NCI-H526 (cell line): ENCODE measurements at regions not wholly inside any gene's neighbourhood (a gene's known extent, or its start where the extent isn't known, plus 50 kb on each side); places are given as distances from the start of the nearest gene placed in this dataset.
A peak's percentile ranks its signal among the peaks of the same experiment; 100 is the strongest.
"Not testable (repeated sequence)": the region's sequence is repeated elsewhere in the genome, so short reads cannot be mapped to it uniquely, and the experiment has no call there.

Experiments
- DNase-seq, 2 experiments: peaks; one replicate each; lab custom pipeline; 2025; lab: John Stamatoyannopoulos, UW

DNA sequence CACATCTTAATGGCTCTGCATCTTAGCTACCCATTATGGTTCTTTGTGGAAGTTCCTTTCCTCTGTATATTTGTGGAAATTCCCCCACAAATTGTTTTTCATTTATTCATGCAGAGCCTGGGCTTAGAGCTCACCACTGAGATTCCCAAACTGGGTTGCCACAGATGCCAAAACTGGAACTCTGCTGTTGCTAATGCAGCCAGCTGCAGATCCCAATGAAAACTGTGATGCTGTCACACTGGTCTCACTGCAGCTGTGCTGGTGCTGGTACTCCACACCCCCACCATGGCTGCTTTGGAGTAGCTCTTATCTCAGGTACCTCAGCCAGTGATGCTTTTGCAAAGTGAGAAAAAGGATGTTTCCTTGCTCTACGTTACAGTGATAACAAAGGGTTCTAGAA lies 87.7 kb downstream of the DCK start:
- no peak for DNase-seq

DNA sequence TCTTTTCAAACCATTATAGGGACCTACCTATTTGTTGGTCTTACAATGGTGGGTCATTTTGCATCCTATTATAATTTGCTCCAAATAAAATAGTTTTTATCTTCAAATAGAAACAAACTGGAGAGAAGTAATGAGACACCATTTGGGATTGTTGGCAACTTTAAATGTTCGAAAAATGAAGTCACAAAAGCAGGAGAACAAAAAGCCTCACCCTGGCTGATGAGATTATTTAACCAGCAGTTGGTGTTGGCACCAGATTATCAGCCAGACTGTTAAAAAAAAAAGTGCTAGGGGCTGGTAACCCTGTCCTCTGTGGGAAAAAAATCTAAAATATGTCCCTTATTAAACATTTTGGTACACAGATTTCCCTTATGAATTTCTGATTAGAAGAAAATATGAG lies 100.3 kb downstream of the DCK start:
- no peak for DNase-seq

DNA sequence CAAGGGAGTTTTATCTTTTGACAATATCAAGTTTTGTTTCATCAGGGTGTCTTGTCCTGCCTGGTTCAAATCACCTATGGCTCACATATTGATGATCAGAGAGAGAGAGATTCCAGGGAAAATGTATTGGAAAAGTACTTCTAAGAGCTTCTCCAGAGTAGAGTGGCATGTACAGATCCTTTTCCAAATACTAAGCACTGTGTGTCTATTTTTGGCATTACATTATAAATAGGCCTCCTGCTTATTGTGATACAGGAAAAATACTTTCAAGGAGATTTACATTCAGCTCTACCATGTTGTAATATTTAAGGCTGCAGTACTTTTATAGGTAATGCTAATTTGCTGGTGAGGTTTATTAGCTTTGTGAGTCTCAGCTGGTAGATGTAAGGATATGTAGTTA lies 100.8 kb downstream of the DCK start:
- no peak for DNase-seq

DNA sequence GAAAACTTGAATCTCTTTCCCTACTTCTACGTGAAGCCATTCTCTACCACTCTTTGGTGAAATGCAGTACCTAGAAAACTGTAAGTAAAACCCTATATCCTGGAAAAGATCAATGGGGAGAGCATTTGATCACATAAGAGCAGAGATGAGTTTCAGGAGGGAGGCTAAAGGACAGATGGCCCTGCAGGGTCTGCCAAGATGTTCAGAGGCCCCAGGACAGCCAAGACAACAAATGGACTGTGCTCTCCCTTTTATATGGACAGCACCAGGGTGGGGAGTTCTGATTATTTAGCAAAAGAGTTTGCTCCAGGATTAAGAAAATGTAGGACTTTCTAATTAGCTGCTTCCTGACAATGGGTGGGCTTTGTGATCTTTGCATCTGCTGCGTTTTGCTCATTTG lies 101.7 kb downstream of the DCK start:
- no peak for DNase-seq

DNA sequence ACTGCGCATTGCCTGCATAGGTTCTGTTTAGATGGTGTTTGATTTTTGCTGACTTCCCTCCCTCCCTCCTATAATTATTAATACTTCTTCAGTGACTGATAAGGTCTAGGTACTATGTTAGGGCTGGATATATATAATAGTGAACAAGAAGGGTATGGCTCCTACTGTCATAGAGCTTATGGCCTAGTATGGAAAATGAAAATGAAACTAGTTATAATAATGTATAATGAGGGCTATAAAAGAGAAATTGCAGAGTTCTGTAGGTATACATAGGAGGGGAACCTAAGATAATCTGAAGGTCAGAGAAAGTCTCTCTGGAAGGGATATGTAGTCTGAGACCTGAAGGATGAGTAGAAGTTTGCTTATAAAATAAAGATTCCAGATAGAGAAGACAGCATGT lies 102.1 kb downstream of the DCK start:
- DNase-seq: no peak

DNA sequence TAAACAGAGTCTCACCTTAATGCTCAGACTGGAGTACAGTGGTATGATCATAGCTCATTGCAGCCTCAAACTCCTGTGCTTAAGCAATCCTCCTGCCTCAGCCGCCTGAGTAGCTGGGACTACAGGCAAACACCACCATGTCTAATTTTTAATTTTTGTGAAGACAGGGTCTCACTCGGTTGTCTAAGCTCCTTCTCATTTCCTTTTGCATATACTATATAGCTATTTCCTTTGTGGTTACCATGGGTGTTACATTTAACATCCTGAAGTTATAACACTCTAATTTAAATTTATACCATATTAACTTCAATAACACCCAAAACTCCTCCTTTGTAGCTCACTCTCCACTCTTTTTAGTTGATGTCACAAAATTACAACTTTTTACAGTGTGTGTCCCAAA lies 114.3 kb downstream of the DCK start:
- DNase-seq: no peak

DNA sequence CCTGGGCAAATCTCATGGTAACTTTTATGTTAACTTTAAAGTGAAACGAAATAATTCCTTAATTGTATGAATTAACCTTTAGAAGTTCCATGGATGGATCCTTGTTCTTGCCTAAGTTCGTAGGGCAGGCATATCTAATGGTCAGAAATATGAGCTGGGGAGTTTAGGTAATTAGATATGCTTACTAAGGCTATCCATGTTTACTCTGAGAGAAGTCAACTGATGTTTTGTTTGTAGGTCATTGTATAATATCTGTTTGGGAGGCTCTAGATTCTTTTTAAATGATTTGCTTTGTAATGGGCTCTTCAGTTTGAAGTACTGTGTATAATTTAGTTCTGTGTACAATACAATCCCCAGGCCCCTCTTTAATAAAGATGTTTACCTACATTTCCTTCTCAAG lies 117.0 kb downstream of the DCK start:
- DNase-seq: no peak

DNA sequence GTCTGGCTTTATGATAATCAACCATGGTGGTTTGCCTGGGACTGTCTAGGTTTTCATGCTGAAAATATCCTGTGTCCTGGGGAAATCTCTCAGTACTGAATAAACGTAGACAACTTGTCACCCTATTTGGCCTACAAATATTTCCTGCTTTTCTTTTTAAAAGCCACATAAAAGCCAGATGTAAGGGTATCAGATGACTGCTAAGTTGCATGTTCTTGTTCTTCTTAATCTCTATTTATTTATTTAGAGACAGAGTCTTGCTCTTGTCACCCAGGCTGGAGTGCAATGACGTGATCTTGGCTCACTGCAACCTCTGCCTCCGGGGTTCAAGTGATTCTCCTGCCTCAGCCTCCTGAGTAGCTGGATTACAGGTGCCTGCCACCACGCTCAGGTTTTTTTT lies 117.7 kb downstream of the DCK start:
- DNase-seq: not testable (repeated sequence)

DNA sequence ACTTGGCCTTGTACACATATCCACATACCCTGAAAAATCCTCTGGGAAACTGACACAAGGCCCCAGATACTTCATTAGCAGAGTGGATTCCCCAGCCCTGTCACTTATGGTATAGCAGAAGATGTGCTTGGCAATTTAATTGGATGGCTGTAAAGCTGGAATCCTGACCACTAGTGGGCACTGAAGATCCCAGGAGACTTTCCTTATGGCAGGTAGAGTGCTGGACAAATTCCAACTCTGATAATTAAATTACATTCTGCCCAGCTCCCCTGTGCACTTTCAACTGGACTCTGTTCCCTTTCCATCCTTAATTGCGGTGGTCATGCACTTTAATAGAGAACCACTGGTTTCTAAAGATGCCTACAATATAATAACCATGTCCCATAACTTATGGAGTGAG lies 119.8 kb downstream of the DCK start:
- peak in 1 of 2 experiments; percentile 7 for DNase-seq

DNA sequence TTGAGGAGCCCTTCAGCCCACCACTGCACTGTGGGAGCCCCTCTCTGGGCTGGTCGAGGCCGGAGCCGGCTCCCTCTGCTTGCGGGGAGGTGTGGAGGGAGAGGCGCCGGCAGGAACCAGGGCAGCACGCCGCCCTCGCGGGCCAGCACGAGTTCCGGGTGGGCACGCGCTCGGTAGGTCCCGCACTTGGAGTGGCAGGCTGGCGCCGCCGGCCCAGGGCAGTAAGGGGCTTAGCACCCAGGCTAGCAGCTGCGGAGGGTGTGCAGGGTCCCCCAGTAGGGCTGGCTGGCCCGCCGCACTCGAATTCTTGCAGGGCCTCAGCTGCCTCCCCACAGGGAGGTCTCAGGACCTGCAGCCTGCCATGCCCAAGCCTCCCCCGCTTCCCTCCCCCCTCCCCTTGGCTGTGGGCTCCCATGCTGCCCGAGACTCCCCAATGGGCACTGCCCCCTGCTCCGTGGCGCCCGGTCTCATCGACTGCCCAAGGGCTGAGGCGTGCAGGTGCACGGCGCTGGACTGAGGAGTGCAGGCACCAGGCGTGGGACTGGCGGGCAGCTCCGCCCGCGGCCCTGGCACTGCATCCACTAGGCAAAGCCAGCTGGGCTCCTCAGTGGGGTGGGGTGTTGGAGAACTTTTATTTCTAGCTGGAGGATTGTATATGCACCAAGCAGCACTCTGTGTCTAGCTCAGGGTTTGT lies 127.5 kb downstream of the DCK start:
- DNase-seq: no peak

DNA sequence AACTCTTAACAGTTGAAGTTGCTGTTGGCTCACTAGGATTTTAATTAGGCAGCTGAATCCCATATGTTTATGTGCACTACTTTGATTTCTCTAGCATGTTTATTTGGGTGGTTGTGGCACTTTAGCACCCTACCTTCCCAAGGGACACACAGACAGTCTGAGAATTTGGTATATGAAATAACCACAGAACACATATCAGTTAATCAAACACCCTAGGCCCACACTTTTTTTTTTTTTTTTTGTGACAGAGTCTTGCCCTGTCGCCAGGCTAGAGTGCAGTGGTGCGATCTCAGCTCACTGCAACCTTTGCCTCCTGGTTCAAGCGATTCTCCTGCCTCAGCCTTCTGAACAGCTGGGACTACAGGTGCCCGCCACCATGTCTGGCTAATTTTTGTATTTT lies 130.5 kb downstream of the DCK start:
- no peak for DNase-seq

DNA sequence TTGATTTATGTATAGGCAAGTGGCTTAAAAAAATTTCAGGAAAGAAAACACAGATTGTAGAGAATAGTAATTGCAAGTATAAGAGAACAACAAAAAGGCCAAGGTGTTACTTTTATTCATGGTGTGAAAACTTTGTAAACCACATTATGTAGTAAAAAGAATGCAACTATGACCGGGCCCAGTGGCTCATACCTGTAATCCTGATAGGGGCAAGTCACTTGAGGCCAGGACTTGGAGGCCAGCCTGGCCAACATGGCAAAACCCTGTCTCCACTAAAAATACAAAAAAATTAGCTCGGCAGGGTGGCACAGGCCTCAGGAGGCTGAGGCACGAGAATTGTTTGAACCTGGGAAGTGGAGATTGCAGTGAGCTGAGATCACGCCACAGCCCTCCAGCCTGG lies 131.7 kb downstream of the DCK start:
- DNase-seq: no peak

DNA sequence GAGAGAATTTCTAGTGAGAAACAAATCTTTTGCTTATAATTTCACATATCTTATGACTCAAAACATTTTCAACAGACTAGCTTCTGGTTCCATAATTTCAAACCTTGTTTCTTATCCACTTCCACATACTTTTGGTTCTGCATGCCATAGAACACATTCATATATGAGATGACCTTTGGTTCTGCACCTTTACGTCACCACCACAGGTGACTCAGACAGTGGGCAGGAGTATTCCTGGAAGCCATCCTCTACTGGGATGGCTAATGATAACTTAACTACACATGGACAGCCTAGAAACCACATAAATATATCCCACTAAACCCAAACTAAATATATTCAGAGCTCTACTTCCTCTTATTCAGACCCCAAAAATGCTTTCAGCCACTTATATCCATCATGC lies 133.3 kb downstream of the DCK start:
- DNase-seq: no peak

DNA sequence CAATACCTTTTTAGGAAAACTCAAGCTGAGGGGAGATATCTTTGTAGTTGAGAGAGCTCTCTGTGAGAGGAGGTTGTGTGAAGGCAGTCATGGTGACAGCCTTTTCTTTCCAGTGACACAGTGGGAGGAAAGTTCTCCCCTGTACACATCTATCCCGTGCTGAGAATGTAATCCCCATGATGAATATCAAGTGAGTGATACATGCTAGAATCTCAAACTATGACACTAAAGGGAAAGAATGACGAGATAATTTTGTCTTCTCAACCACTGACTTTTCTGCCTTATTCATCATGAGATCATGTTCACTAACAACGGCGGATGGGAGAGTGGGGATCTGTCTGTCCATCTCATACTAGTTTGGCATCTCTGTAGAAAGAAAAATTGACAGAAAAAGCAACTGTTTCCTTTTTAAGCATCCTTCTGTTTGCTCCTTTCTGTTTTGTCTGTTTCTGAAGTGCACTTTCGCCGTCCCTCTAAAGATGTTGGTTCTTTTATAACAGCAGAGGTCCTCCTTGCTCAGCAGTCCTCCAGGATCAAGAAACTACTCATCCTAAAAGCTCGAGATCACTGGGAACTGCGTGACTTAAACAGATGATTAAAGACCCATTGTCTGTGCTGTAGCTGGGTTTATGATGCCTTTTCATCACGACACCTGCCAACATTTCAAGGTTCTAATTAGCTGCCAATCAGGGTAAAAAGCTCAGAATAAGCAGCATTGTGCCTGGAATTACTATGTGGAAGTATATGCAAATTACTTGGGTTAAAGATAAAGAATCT lies 137.6 kb downstream of the DCK start:
- peak in 1 of 2 experiments; percentile 13 for DNase-seq

DNA sequence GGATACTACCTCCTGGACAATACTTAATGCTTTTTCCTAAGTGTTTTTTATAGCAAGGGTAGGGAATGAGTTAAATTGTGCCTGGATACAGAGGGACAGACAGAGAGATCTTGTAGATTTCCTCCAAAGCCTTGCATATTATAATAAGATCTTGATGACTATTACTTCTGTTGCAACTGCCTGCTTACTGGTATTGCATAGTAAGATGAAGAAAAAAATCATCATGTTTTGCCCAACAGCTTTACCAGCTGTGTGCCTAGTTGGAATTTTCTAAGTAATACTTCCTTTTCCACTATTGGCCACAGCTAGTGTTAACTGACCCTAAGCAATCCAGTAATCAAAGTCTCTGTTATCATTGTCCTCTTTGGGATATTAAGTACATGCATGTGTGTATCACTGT lies 139.0 kb downstream of the DCK start:
- no peak for DNase-seq

DNA sequence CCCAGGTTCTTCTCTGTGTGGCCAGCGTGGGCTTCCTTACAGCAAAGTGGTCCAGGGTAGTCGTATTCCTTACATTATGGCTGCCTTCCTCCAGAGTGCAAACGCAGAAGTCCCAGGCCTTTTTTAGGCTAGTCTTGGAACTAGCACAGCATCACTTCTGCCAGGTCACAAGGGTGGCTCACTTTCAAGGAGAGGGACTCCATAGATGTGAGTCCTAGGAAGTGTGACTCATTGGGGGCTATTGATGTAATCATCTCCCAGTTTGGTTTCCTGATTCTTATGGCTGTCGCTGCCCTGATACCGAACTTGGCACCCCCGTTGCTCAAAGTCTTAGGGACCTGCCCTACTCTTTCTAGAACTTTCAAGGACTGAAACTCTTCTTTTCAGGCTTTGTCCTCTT lies 140.0 kb downstream of the DCK start:
- no peak for DNase-seq

DNA sequence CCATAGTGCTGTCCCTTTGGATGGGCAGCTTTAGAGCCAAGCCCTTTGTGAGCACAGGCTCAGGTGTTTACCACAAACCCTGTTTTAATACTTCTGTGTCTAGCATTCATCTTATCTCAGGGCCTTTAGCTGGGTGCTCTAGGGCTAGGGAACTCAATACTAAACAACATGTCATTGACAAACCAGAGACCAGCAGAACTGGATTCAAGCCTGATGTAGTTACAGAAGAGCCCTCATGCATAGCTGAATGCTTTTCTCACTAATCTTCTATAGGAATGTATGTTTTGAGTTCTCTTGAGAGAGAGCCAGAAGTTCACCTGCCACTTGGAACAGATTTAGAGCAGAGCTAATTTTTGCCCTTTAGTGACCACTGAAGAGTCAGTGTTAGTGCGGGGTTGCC lies 142.6 kb downstream of the DCK start:
- DNase-seq: no peak

DNA sequence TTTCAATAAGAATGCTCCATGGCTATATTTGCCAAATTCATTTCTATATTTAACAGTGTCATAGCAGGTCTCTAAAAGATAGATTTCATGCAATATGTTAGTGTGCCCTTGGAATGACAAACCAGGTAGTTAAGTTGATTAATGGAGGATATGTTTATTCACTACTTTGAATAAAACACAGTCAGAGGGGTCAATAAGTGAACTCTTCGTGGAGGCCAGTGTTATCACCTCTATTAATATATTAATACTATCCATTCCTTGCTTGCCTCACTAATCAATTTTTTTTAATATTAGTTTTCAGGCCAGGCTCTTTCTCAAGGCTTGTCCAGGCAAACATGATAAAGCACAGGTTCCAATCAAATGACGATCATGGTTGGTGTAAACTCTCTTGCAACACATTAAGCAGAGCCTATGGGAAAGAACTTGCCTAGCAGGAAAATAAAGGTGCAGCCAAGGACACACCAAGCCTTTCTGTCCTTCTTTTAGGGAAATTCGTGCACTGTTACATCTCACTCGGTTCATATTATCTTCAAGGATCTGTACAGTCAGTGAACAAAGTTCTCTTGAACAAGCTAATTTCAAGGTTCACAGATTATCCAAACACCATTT lies 144.7 kb downstream of the DCK start:
- DNase-seq: no peak

DNA sequence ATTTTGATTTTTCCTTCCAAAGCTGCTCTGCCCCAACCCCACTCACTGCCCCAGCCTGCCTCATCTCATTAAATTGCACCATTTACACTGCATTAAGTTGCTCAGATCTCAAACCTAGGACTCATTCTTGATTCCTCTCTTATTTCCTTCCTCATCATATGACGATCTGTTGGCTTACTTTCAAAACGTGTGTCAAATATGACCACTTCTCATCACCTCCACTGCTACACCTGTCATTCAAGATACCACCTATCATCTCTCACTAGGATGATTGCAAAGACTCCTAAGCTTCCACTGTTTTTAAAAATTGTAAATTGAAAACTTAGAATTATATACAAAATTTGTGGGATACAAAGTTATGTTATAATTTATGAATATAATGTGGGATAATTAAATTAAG lies 147.1 kb downstream of the DCK start:
- no peak for DNase-seq

DNA sequence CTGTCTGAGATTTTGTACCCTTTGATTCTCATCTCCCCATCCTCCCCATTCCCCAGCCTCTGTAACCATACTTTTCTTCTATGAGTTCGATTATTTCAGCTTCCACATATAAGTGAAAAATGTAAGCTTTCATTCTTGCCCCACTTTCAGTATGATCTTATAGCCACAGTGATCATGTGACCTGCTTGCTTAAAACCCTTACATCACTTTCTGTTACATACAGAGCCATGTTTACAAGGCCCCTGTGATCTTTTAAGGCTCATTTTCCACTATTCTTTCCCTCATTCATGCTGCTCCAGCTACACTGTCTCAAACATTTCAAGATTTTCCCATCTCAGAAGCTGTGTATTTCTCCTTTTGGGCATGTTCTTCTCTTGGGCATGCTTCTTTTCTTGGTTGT lies 147.7 kb downstream of the DCK start:
- DNase-seq: no peak

DNA sequence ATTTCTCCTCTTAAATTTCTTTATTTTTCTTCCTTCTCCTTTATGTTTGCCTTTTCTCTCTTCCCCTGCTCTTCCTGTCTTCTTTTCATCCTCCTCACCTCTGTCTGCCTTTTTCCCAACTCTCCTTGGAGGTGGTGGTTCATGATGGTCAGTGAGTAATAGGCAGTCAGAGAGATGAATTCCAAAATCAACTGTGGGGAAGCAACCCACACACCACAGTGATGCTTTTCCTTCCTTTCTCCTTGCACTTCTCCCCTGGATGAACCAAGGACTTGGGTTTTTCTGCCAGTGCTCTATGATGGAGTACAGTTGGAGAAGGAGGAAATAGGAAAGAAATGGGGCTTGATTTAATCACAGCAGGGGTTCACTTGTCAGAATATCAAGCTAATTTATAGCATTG lies 153.8 kb downstream of the DCK start:
- DNase-seq: no peak

DNA sequence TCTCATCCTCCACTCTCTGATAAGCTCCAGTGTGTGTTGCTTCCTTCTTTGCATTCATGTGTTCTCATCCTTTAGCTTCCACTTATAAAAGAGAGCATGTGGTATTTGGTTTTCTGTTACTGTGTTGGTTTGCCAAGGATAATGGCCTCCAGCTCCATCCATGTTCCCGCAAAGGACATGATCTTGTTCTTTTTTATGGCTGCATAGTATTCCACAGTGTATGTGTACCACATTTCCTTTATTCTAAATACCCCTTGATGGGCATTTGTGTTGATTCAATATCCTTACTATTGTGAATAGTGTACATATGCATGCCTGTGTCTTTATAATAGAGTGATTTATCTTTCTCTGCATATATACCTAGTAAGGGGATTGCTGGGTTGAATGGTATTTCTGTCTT lies 155.1 kb downstream of the DCK start:
- DNase-seq: no peak

DNA sequence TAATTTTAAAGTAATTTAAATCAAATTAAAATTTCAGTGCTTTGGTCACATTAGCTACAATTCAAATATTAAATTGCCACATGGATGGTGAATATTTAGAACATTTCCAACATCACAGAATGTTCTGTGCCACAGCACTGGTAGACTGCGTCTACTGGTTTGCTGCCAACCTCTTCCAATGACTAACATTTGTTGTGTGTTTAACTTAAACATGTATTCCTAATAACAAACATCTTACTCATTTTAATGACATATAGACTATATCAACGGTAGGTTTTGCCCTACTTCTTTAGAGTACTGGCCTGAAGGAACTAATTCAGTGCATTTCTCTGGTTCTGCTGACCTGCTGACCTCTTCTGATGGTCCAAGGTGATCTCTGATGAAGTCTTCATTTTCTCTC lies 157.6 kb downstream of the DCK start:
- DNase-seq: no peak

DNA sequence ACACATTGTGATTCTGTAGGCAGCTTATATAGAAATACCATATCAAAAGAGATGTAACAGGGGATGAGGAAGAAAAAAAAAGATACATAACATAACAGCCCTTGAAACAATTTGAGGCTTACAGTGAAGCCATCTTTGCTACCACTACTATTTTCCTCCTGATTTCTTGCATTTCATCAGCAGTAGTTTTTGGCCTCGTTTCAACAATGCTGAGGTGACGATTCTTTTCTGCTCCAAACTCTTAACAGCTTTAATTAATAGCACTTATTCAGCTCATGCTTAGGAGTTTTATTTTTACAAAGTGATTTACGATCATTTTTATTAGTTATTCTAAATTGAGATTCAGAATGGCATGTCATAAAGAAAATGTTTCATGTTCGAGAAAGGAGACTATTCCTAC lies 163.2 kb downstream of the DCK start:
- no peak for DNase-seq
